ENCODE measurements at regions not wholly inside any gene's neighbourhood (a gene's known extent, or its start where the extent isn't known, plus 50 kb on each side); places are given as distances from the start of the nearest gene placed in this dataset.
A peak's percentile ranks its signal among the peaks of the same experiment; 100 is the strongest.

GRCh38 chr13:40074338-40074737, 418.9 kb downstream of the COG6 start:
- peak in 2 of 8 experiments; percentile 31 to 48 for ATAC-seq (replicated peaks in 6 of 8)
- in situ Hi-C loops (cut with MboI; ENCODE audit: low pct_unique_long_range_greater_than_20kb in 2 of 9, low sequenced_read_pairs in 9 of 9, unreplicated experiment in 9 of 9): loop anchor here in 8 of 9 experiments (10.0 to 25.0 kb wide), 2 partner anchors 610 to 613 kb away; no protein-coding TSS in a partner anchor

DNA sequence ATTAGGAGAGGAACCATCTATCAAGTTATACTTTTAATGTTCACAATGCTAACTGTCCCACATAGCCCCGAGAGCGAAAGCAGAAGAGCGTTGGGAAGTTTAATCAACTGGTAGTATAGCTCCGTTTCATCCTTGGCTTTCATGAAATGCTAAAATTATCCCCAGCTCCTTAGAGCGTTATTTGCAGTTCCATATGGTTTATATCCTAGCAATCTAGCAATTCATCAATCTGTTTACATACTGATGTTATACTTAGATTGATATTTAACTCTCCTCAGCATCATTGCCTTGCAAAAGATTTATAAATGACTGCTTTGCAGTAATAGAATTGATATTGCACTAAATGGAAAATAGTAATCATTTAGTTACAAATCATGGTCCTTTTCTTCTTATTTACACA, 419.8 kb downstream of the COG6 start:
- in situ Hi-C loops (cut with MboI; ENCODE audit: low pct_unique_long_range_greater_than_20kb in 2 of 9, low sequenced_read_pairs in 9 of 9, unreplicated experiment in 9 of 9): loop anchor here in 1 of 9 experiments (10.0 kb wide), 1 partner anchor 610 kb away; no protein-coding TSS in a partner anchor
- Histone ChIP-seq H3K4me1 (replicated peaks in 1 of 2) (peaks cover 0 to 4% of the 10 kb centered on the region in 2 donors), H3K4me3 (no peak overlapping the region), H3K27ac (no peak overlapping the region)
- 71 to 100% (median 91%) methylated on average over 1 to 5 of the region's 5 CpGs; no CpG with 5 or more reads in 2 of the 10 experiments for WGBS, 10 experiments
- ATAC-seq (replicated peaks in 6 of 8): peak in 1 of 8 experiments; percentile 16

More at GRCh38 chr13:40074338-40074737, 418.9 kb downstream of the COG6 start:
- H3K4me1 ChIP-seq (replicated peaks in 1 of 2): peaks cover 0 to 4% of the 10 kb centered on the region in 2 donors
- WGBS, 10 experiments: 7 to 83% (median 36%) methylated on average over 1 to 3 of the region's 3 CpGs; no CpG with 5 or more reads in 4 of the 10 experiments
- no peak overlapping the region for H3K27ac ChIP-seq
- no peak overlapping the region for H3K4me3 ChIP-seq

- H3K4me1 ChIP-seq (replicated peaks in 1 of 2): peaks cover 0 to 4% of the 10 kb centered on the region in 2 donors
- no peak for ATAC-seq (replicated peaks in 6 of 8)
- no peak overlapping the region for H3K27ac ChIP-seq
- WGBS, 10 experiments: 64 to 100% (median 100%) methylated on average over 1 to 2 of the region's 3 CpGs; no CpG with 5 or more reads in 3 of the 10 experiments
- H3K4me3 ChIP-seq: no peak overlapping the region
- in situ Hi-C loops (cut with MboI; ENCODE audit: low pct_unique_long_range_greater_than_20kb in 2 of 9, low sequenced_read_pairs in 9 of 9, unreplicated experiment in 9 of 9): loop anchor here in 1 of 9 experiments (10.0 kb wide), 1 partner anchor 608 kb away; no protein-coding TSS in a partner anchor
Measured at GRCh38 chr13:40076765-40077362, 421.4 kb downstream of the COG6 start.

DNA sequence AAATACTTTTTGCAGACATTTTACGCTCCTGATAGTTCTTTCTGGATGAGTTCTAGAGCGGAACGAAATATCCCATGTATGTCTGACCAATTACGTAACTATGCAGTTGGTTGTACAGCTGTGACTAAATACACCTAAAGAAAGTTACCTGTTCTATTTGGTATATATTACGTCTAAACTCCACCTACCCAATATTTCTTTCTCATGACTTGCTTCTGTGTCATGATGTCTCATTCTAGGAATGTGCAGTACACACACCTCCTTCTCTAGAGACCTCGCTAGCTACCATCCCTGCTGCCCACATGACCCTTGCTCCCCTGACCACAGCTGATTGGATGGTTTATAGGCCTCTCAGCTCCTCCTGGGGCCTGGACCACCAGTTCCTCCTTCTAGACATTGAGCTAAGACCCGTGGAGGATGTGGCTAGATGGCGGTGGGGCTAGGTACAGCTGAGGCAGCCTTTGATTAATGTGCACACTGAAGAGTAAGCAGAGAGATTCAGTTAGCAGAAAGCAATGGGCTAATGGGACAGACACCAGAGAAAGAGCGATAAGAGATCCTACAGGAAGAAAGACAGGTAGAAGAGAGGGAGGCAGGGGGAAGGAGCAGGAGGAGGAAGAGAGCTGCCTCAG, 422.1 kb downstream of the COG6 start:
- 80 to 100% (median 96%) methylated on average over 3 to 9 of the region's 9 CpGs for WGBS, 10 experiments
- in situ Hi-C loops (cut with MboI; ENCODE audit: low pct_unique_long_range_greater_than_20kb in 2 of 9, low sequenced_read_pairs in 9 of 9, unreplicated experiment in 9 of 9): loop anchor here in 1 of 9 experiments (10.0 kb wide), 1 partner anchor 607 kb away; no protein-coding TSS in a partner anchor
- no peak for ATAC-seq (replicated peaks in 6 of 8)
- Histone ChIP-seq H3K27ac (no peak overlapping the region), H3K4me1 (replicated peaks in 1 of 2) (peaks cover 0 to 4% of the 10 kb centered on the region in 2 donors), H3K4me3 (no peak overlapping the region)

- in situ Hi-C loops (cut with MboI; ENCODE audit: low pct_unique_long_range_greater_than_20kb in 2 of 9, low sequenced_read_pairs in 9 of 9, unreplicated experiment in 9 of 9): loop anchor here in 1 of 9 experiments (10.0 kb wide), 1 partner anchor 605 kb away; no protein-coding TSS in a partner anchor
- WGBS, 10 experiments: 86 to 100% (median 94%) methylated on average over 1 of the region's 1 CpG; no CpG with 5 or more reads in 4 of the 10 experiments
- no peaks in the 10 kb centered on the region for H3K4me1 ChIP-seq (replicated peaks in 1 of 2)
- no peak overlapping the region for H3K4me3 ChIP-seq
- ATAC-seq (replicated peaks in 6 of 8): no peak
- H3K27ac ChIP-seq: no peak overlapping the region
Measured at GRCh38 chr13:40079721-40080120, 424.3 kb downstream of the COG6 start.

GRCh38 chr13:40080676-40081075, 425.2 kb downstream of the COG6 start:
- Histone ChIP-seq H3K27ac (no peak overlapping the region), H3K4me1 (replicated peaks in 1 of 2) (no peaks in the 10 kb centered on the region), H3K4me3 (no peak overlapping the region)
- 0 to 100% (median 83%) methylated on average over 1 to 2 of the region's 2 CpGs; no CpG with 5 or more reads in 1 of the 10 experiments for WGBS, 10 experiments
- no peak for ATAC-seq (replicated peaks in 6 of 8)
- in situ Hi-C loops (cut with MboI; ENCODE audit: low pct_unique_long_range_greater_than_20kb in 2 of 9, low sequenced_read_pairs in 9 of 9, unreplicated experiment in 9 of 9): no loop called here

- Histone ChIP-seq H3K4me3 (no peak overlapping the region), H3K27ac (no peak overlapping the region), H3K4me1 (replicated peaks in 1 of 2) (peaks cover 0 to 9% of the 10 kb centered on the region in 2 donors)
- WGBS, 10 experiments: 66 to 91% (median 80%) methylated on average over 1 to 7 of the region's 8 CpGs; no CpG with 5 or more reads in 3 of the 10 experiments
- peak in 5 of 8 experiments; percentile 38 to 89 (median 69) for ATAC-seq (replicated peaks in 6 of 8)
- in situ Hi-C loops (cut with MboI; ENCODE audit: low pct_unique_long_range_greater_than_20kb in 2 of 9, low sequenced_read_pairs in 9 of 9, unreplicated experiment in 9 of 9): no loop called here
Measured at GRCh38 chr13:40082639-40083038, 427.2 kb downstream of the COG6 start.

DNA sequence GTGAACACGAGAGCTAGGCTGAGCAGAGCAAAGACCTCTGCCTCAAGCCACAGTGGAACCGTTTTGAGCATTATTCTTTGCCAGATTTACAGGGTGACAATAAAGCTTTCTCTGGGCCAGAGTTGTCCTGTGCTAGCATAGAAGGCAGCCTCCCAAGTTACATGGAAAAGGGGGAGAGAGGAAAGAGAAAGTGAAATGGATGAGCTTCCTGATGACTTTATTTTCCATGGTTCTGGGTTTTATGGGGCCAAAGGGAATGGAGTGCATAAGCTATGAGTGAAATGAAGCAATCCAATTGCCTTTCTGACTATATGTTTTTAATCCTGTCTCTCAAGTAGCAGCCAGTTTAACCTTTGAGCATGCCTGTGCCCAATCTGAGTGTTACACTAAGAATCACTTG, 428.4 kb downstream of the COG6 start:
- Histone ChIP-seq H3K27ac (no peak overlapping the region), H3K4me1 (replicated peaks in 1 of 2) (peaks cover 0 to 10% of the 10 kb centered on the region in 2 donors), H3K4me3 (no peak overlapping the region)
- ATAC-seq (replicated peaks in 6 of 8): no peak
- in situ Hi-C loops (cut with MboI; ENCODE audit: low pct_unique_long_range_greater_than_20kb in 2 of 9, low sequenced_read_pairs in 9 of 9, unreplicated experiment in 9 of 9): no loop called here
- 40 to 100% (median 100%) methylated on average over 1 to 2 of the region's 2 CpGs; no CpG with 5 or more reads in 5 of the 10 experiments for WGBS, 10 experiments

DNA sequence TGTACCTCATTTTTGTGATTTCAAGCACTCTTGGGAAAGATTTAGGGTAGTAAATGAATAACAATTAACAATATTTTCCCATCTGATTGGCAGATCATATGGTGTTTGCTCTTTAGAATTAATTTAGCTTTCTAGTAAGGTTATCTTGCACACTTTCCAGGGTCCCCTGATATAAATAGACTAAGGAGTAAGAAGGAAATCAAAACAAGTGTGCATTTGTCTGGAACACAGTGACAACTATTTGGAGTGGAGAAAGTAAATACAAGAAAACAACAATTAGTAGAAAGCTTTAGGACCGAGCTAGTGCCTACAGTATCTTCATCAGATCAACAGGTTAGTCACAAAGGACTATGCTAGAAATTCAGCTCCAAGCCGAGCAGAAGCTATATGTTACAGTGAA, 429.5 kb downstream of the COG6 start:
- Histone ChIP-seq H3K4me1 (replicated peaks in 1 of 2) (peaks cover 0 to 10% of the 10 kb centered on the region in 2 donors), H3K27ac (no peak overlapping the region), H3K4me3 (no peak overlapping the region)
- 42 to 100% (median 90%) methylated on average over 1 to 2 of the region's 2 CpGs; no CpG with 5 or more reads in 3 of the 10 experiments for WGBS, 10 experiments
- no peak for ATAC-seq (replicated peaks in 6 of 8)
- in situ Hi-C loops (cut with MboI; ENCODE audit: low pct_unique_long_range_greater_than_20kb in 2 of 9, low sequenced_read_pairs in 9 of 9, unreplicated experiment in 9 of 9): no loop called here

- Histone ChIP-seq H3K4me3 (no peak overlapping the region), H3K27ac (no peak overlapping the region), H3K4me1 (replicated peaks in 1 of 2) (peaks cover 0 to 10% of the 10 kb centered on the region in 2 donors)
- WGBS, 10 experiments: 40 to 91% (median 70%) methylated on average over 1 to 11 of the region's 15 CpGs
- peak in 5 of 8 experiments; percentile 59 to 88 (median 67) for ATAC-seq (replicated peaks in 6 of 8)
- in situ Hi-C loops (cut with MboI; ENCODE audit: low pct_unique_long_range_greater_than_20kb in 2 of 9, low sequenced_read_pairs in 9 of 9, unreplicated experiment in 9 of 9): no loop called here
Measured at GRCh38 chr13:40087091-40088002, 431.9 kb downstream of the COG6 start.

GRCh38 chr13:40094056-40094455, 438.6 kb downstream of the COG6 start:
- peak in 1 of 8 experiments; percentile 27 for ATAC-seq (replicated peaks in 6 of 8)
- no peaks in the 10 kb centered on the region for H3K4me1 ChIP-seq (replicated peaks in 1 of 2)
- in situ Hi-C loops (cut with MboI; ENCODE audit: low pct_unique_long_range_greater_than_20kb in 2 of 9, low sequenced_read_pairs in 9 of 9, unreplicated experiment in 9 of 9): no loop called here
- 33 to 90% (median 66%) methylated on average over 2 to 4 of the region's 4 CpGs; no CpG with 5 or more reads in 1 of the 10 experiments for WGBS, 10 experiments
- H3K4me3 ChIP-seq: no peak overlapping the region
- no peak overlapping the region for H3K27ac ChIP-seq

DNA sequence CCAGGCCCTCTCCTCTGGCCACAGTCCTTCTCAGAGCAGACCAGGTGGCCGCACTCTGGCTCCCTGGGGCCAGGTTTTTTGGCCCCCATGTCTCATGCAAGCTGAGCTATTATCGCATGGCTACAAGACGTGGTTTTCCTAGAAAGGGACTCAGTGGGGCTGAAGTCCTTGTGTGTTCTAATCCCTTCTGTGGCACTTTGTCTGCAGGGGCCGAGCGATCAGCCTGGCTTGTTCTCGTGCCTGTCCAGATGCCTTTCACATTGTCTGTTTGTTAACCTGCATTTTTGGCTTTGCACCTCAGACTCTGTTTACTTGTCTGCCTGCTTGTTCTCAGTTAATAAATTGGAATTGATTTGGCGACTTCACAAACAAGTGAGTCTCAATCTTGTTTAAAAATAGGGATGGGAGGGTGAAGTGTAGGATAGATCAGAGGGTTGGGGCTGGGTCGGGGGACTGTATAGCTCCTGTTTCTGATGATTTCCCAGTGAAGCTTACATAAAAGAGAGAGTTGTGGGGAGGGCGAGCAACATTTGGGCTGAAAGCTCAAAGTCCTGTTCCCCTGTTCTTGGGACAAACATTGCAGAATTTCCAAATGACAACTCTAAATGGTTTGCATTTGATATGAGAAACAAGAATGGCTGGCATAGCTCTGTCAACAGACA, 440.4 kb downstream of the COG6 start:
- in situ Hi-C loops (cut with MboI; ENCODE audit: low pct_unique_long_range_greater_than_20kb in 2 of 9, low sequenced_read_pairs in 9 of 9, unreplicated experiment in 9 of 9): no loop called here
- WGBS, 10 experiments: 64 to 100% (median 86%) methylated on average over 1 to 9 of the region's 9 CpGs; no CpG with 5 or more reads in 1 of the 10 experiments
- Histone ChIP-seq H3K27ac (no peak overlapping the region), H3K4me3 (no peak overlapping the region), H3K4me1 (replicated peaks in 1 of 2) (no peaks in the 10 kb centered on the region)
- ATAC-seq (replicated peaks in 6 of 8): no peak

All from motor neuron (in vitro differentiated cells).